Sigmoid colon (tissue), 3 donors: ENCODE measurements at regions not wholly inside any gene's neighbourhood (a gene's known extent, or its start where the extent isn't known, plus 50 kb on each side); places are given as distances from the start of the nearest gene placed in this dataset.

ENCODE experiments used
- POLR2A ChIP-seq, 2 donors: fragments of 450-650 bp; IDR thresholded peaks; one replicate each; pipeline ENCODE4 v1.6.1; 2016; ENCODE audit warnings: antibody characterized with exemption in 2 of 2, mild to moderate bottlenecking in 2 of 2, moderate library complexity in 2 of 2
- TF ChIP-seq, protein P1 (sequence below), 4 experiments: fragments of 450-650 bp in 3 of 4; fragments of 200-600 bp in 1 of 4; IDR thresholded peaks; one replicate each; pipeline ENCODE4 v1.5.1; 2016 to 2019; ENCODE audit warnings: antibody characterized with exemption in 4 of 4, mild to moderate bottlenecking in 3 of 4, moderate library complexity in 2 of 4

DNA sequence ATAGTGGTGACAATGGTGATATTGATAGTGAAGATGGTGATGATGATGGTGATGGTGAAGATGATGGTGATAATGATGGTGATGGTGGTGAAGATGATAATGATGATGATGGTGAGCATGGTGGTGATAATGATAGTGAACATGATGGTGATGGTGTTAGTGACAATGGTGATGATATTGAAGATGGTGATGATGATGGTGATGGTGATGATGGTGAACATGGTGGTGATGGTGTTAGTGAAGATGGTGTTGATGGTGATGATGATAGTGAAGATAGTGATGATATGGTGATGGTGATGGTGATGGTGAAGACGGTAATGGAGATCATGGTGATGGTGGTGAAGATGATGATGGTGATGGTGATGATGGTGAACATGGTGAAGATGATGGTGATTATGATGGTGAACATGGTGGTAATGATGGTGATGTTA lies 259.2 kb downstream of the MATN1 start:
- no peak for TF ChIP-seq POLR2A (IDR thresholded peaks at IDR 0.05)
- TF ChIP-seq, protein P1, sequence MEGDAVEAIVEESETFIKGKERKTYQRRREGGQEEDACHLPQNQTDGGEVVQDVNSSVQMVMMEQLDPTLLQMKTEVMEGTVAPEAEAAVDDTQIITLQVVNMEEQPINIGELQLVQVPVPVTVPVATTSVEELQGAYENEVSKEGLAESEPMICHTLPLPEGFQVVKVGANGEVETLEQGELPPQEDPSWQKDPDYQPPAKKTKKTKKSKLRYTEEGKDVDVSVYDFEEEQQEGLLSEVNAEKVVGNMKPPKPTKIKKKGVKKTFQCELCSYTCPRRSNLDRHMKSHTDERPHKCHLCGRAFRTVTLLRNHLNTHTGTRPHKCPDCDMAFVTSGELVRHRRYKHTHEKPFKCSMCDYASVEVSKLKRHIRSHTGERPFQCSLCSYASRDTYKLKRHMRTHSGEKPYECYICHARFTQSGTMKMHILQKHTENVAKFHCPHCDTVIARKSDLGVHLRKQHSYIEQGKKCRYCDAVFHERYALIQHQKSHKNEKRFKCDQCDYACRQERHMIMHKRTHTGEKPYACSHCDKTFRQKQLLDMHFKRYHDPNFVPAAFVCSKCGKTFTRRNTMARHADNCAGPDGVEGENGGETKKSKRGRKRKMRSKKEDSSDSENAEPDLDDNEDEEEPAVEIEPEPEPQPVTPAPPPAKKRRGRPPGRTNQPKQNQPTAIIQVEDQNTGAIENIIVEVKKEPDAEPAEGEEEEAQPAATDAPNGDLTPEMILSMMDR (IDR thresholded peaks at IDR 0.05): no peak
